Body of pancreas (tissue), 4 donors: ENCODE measurements at regions not wholly inside any gene's neighbourhood (a gene's known extent, or its start where the extent isn't known, plus 50 kb on each side); places are given as distances from the start of the nearest gene placed in this dataset.
"Not testable (repeated sequence)": the region's sequence is repeated elsewhere in the genome, so short reads cannot be mapped to it uniquely, and the experiment has no call there.

Source experiments
- ATAC-seq: fragments of 150-250 bp; one replicate; pipeline ENCODE4 v1.9.1; 2016
- DNase-seq, 4 donors: peaks; one replicate each; pipeline ENCODE4 v3.0.0-alpha.2; 2019
- H3K27ac ChIP-seq, 4 donors: fragments of 200-600 bp; sonication (generic); 1 replicate in 3 of 4; 2 replicates in 1 of 4; pipeline versions ENCODE4 v1.5.1 to v1.6.1; 2016 to 2019; ENCODE audit warnings: mild to moderate bottlenecking in 1 of 4, mixed read lengths in 1 of 4, moderate library complexity in 1 of 4
- H3K27me3 ChIP-seq, 2 donors: fragments of 200-600 bp; sonication (generic); one replicate each; pipeline ENCODE4 v1.6.0; 2016; ENCODE audit warnings: mild to moderate bottlenecking in 1 of 2
- H3K36me3 ChIP-seq, 2 donors: fragments of 200-600 bp; sonication (generic); replicated peaks in 1 of 2; 2 replicates each; pipeline ENCODE4 v1.5.1; 2016; ENCODE audit warnings: low read depth in 2 of 2; ENCODE audit not compliant: insufficient read depth in 1 of 2
- H3K4me1 ChIP-seq: fragments of 200-600 bp; sonication (generic); one replicate; pipeline ENCODE4 v1.6.0; 2016
- H3K4me3 ChIP-seq, 2 donors: fragments of 200-600 bp; sonication (generic); 1 replicate in 1 of 2; 2 replicates in 1 of 2; pipeline ENCODE4 v1.5.1; 2016 to 2019
- H3K9me3 ChIP-seq, 3 donors: fragments of 200-600 bp; sonication (generic); 1 replicate in 2 of 3; 2 replicates in 1 of 3; pipeline ENCODE4 v1.5.1; 2016
- CTCF ChIP-seq, 7 experiments: fragments of 450-650 bp in 4 of 7; fragments of 200-600 bp in 3 of 7; sonication (generic) in 3 of 7; IDR thresholded peaks; one replicate each; pipeline ENCODE4 v1.5.1; 2016 to 2019; ENCODE audit warnings: antibody characterized with exemption in 7 of 7
- POLR2A ChIP-seq, 3 donors: fragments of 450-650 bp; IDR thresholded peaks; one replicate each; pipeline ENCODE4 v1.6.1; 2016; ENCODE audit warnings: antibody characterized with exemption in 3 of 3, mild to moderate bottlenecking in 2 of 3
- WGBS, 2 donors: methylation state at CpG; one replicate each; pipeline ENCODE4 v1.1.5; 2017; 5-methylcytosine and 5-hydroxymethylcytosine counted together
- intact Hi-C: fragments of 100-400 bp; cut with DNase I; formaldehyde crosslinking; loops from one replicate; pipeline ENCODE4 v1.15.1; 2023

DNA sequence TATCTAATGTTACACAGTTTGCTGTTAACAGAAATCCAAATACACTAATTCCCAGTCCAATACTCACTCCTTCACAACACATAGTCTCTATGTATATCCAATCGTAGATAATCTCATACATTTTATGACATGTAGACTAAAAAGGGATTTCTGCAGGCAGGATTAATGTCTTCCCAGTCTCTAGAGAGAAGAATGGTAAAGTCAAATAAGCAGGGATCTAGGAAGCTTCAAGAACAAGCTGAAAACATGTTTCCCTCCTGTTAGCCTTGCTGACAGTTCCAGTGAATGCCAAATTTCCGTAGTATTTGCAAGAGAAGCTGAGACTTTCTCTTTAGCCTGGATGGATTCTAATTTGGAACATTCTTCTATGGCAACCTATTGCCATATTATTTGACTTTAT, 500.1 kb downstream of the IGSF11 start:
- 12 to 52% methylated on average over 2 of the region's 2 CpGs for WGBS, 2 donors
- DNase-seq (no peak), ATAC-seq (no peak)
- no peak overlapping the region for H3K4me3 ChIP-seq
- TF ChIP-seq POLR2A (IDR thresholded peaks at IDR 0.05) (no peak), CTCF (IDR thresholded peaks at IDR 0.05) (no peak)
- no peaks in the 10 kb centered on the region for H3K4me1 ChIP-seq
- H3K9me3 ChIP-seq, result no peaks in the 10 kb centered on the region
- H3K27me3 ChIP-seq, result no peaks in the 10 kb centered on the region
- no peaks in the 10 kb centered on the region for H3K36me3 ChIP-seq
- H3K27ac ChIP-seq, result no peak overlapping the region
- intact Hi-C loops, result no loop called here

DNA sequence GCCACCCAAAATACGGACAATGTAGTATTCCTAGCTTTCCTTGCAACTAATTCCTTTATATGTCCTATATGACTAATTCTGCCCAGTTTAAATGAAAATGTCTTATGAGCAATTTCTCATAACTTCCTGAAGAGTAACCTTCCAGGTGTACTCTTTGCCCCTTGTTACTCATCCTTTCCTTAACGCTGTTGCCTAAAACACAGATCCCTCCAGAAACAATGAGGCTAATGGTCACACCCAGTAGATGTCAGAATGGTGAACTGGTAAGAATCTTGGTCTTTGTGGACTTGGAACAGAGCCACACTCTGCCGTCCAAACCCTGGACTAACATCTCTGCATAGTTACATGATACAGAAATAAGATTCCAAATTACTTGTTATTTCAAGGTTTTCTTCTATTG, 497.9 kb downstream of the IGSF11 start:
- ATAC-seq (no peak), DNase-seq (no peak)
- H3K36me3 ChIP-seq, result no peaks in the 10 kb centered on the region
- 59 to 64% methylated on average over 3 of the region's 3 CpGs for WGBS, 2 donors
- H3K27me3 ChIP-seq, result no peaks in the 10 kb centered on the region
- H3K27ac ChIP-seq, result no peak overlapping the region
- TF ChIP-seq POLR2A (IDR thresholded peaks at IDR 0.05) (no peak), CTCF (IDR thresholded peaks at IDR 0.05) (no peak)
- H3K4me1 ChIP-seq, result no peaks in the 10 kb centered on the region
- H3K4me3 ChIP-seq, result no peak overlapping the region
- no peaks in the 10 kb centered on the region for H3K9me3 ChIP-seq
- intact Hi-C loops, result no loop called here

GRCh38 chr3:118537454-118537853, 497.2 kb downstream of the IGSF11 start:
- no peak for DNase-seq
- no peak overlapping the region for H3K4me3 ChIP-seq
- TF ChIP-seq CTCF (IDR thresholded peaks at IDR 0.05) (no peak), POLR2A (IDR thresholded peaks at IDR 0.05) (no peak)
- intact Hi-C loops, result no loop called here
- 83 to 87% methylated on average over 2 of the region's 2 CpGs for WGBS, 2 donors
- H3K27me3 ChIP-seq, result no peaks in the 10 kb centered on the region
- H3K9me3 ChIP-seq, result no peaks in the 10 kb centered on the region
- ATAC-seq, result no peak
- H3K36me3 ChIP-seq, result no peaks in the 10 kb centered on the region
- no peak overlapping the region for H3K27ac ChIP-seq
- H3K4me1 ChIP-seq, result no peaks in the 10 kb centered on the region

DNA sequence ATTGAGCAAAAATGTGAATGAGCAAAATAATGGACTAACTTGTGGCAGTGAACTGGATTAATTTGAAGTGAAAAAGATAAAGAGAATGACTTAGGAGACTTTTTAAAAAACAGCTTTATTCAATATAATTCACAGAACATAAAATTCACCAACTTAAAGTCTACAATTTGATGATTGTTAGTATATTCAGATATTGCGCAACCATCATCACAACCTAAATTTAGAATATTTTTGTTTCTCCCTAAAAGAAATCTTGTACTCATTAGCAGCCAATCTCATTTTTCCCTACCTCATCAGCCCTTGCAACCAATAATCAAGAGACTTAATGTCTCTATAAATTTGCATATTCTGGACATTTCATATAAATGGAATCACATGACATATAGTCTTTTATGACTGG, 496.5 kb downstream of the IGSF11 start:
- Histone ChIP-seq H3K9me3 (no peaks in the 10 kb centered on the region), H3K27me3 (no peaks in the 10 kb centered on the region), H3K36me3 (no peaks in the 10 kb centered on the region), H3K4me3 (no peak overlapping the region), H3K4me1 (no peaks in the 10 kb centered on the region), H3K27ac (no peak overlapping the region)
- no peak for DNase-seq
- intact Hi-C loops, result no loop called here
- WGBS, 2 donors, result 98 to 100% methylated on average over 1 of the region's 1 CpG
- ATAC-seq, result no peak
- TF ChIP-seq POLR2A (IDR thresholded peaks at IDR 0.05) (no peak), CTCF (IDR thresholded peaks at IDR 0.05) (no peak)

DNA sequence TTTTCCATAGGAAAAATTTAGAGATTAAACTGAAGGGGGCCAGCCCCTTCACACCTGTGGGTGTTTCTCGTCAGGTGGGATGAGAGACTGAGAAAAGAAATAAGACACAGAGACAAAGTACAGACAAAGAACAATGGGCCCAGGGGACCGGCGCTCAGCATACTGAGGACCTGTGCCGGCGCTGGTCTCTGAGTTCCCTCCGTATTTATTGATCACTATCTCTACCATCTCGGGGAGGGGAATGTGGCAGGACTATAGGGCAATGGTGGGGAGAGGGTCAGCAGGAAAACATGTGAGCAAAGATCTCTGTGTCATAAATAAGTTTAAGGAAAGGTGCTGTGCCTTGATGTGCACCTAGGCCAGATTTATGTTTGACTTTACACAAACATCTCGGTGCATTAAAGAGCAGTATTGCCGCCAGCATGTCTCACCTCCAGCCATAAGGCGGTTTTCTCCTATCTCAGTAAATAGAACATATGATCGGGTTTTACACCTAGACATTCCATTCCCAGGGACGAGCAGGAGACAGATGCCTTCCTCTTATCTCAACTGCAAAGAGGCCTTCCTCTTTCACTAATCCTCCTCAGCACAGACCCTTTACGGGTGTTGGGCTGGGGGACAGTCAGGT, 494.7 kb downstream of the IGSF11 start:
- H3K4me3 ChIP-seq, H3K36me3 ChIP-seq, H3K4me1 ChIP-seq, H3K9me3 ChIP-seq, H3K27me3 ChIP-seq, ATAC-seq, DNase-seq, intact Hi-C loops, H3K27ac ChIP-seq: not testable (repeated sequence)
- WGBS, 2 donors, result 50 to 55% methylated on average over 13 of the region's 13 CpGs

DNA sequence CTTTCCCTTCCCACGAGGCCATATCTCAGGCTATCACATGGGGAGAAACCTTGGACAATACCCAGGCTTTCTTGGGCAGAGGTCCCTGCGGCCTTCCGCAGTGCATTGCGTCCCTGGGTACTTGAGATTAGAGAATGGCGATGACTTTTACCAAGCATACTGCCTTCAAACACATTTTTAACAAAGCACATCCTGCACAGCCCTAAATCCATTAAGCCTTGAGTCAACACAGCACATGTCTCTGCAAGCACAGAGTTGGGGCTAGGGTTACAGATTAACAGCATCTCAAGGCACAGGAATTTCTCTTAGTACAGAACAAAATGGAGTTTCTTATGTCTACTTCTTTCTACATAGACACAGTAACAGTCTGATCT, 494.2 kb downstream of the IGSF11 start:
- H3K9me3 ChIP-seq, H3K36me3 ChIP-seq, H3K4me3 ChIP-seq, ATAC-seq, H3K27me3 ChIP-seq, H3K4me1 ChIP-seq, DNase-seq, H3K27ac ChIP-seq, intact Hi-C loops: not testable (repeated sequence)
- WGBS, 2 donors, result 22 to 25% methylated on average over 5 of the region's 5 CpGs
